Heart left ventricle (tissue), 16 donors: ENCODE measurements at regions not wholly inside any gene's neighbourhood (a gene's known extent, or its start where the extent isn't known, plus 50 kb on each side); places are given as distances from the start of the nearest gene placed in this dataset.

Experiments used
- ATAC-seq, 4 donors: fragments of 200-7000 bp; cut with Tn5 transposase; one replicate each; pipeline ENCODE4 v1.9.1; 2020 to 2022; ENCODE audit warnings: moderate library complexity in 4 of 4, mild to moderate bottlenecking in 3 of 4, moderate number of reproducible peaks in 1 of 4
- DNase-seq, 5 donors: peaks; one replicate each; pipeline ENCODE4 v3.0.0-alpha.2; 2020
- H3K27ac ChIP-seq, 12 donors: fragments of 200-600 bp; sonication (generic) in 4 of 12; one replicate each; pipeline versions ENCODE4 v1.5.0 to v1.8.0; 2016 to 2022; ENCODE audit warnings: mild to moderate bottlenecking in 2 of 12
- H3K27me3 ChIP-seq, 9 donors: fragments of 200-600 bp; sonication (generic) in 2 of 9; one replicate each; pipeline versions ENCODE4 v1.5.1 to v1.8.0; 2016 to 2022; ENCODE audit warnings: mild to moderate bottlenecking in 3 of 9
- H3K36me3 ChIP-seq, 9 donors: fragments of 200-600 bp; sonication (generic) in 2 of 9; one replicate each; pipeline versions ENCODE4 v1.5.0 to v1.8.0; 2018 to 2022; ENCODE audit warnings: mild to moderate bottlenecking in 2 of 9
- H3K4me1 ChIP-seq, 12 donors: fragments of 200-600 bp; sonication (generic) in 4 of 12; one replicate each; pipeline versions ENCODE4 v1.5.0 to v1.8.0; 2016 to 2022; ENCODE audit warnings: mild to moderate bottlenecking in 3 of 12
- H3K4me3 ChIP-seq, 12 donors: fragments of 200-600 bp; sonication (generic) in 4 of 12; one replicate each; pipeline versions ENCODE4 v1.5.0 to v1.8.0; 2017 to 2022; ENCODE audit warnings: mild to moderate bottlenecking in 9 of 12, moderate library complexity in 4 of 12
- H3K9me3 ChIP-seq, 12 donors: fragments of 200-600 bp; sonication (generic) in 4 of 12; one replicate each; pipeline versions ENCODE4 v1.5.0 to v1.8.0; 2016 to 2022; ENCODE audit warnings: mild to moderate bottlenecking in 1 of 12
- POLR2A ChIP-seq, 2 donors: fragments of 450-650 bp; IDR thresholded peaks; one replicate each; pipeline ENCODE4 v1.6.1; 2017; ENCODE audit warnings: antibody characterized with exemption in 2 of 2, mild to moderate bottlenecking in 2 of 2, moderate library complexity in 2 of 2
- WGBS, 4 donors: extraction: QIAGEN DNeasy Blood & Tissue Kit in 2 of 4; methylation state at CpG; one replicate each; pipeline versions ENCODE4 v1.1.5 to v1.1.7; 2013 to 2018; 5-methylcytosine and 5-hydroxymethylcytosine counted together
- intact Hi-C, 10 donors: fragments of 100-400 bp; cut with DNase I; formaldehyde crosslinking; loops; one replicate each; pipeline versions ENCODE4 v1.11.1 to v1.14.2; 2022
- TF ChIP-seq, protein P1 (sequence below), 12 donors: fragments of 200-600 bp; sonication (generic) in 4 of 12; IDR thresholded peaks; one replicate each; pipeline versions ENCODE4 v1.5.0 to v1.8.0; 2018 to 2022; ENCODE audit warnings: antibody characterized with exemption in 12 of 12, mild to moderate bottlenecking in 5 of 12
- donor health status: ischemic (EF 13 %, LVEDD 7.1; RV severe dilation, severe dysfunction).
- donor health status: healthy with polysubstance abuse.
- donor health status: DM: no; HTN: yes; CAD: no.
- donor health status: DM: no; HTN: no; CAD: no.
- donor health status: ischemic (EF 25% LVEDD 6.9; RV normal size, moderate dysfunction).
- donor health status: ischemic (EF 25% LVEDD 5.7; RV mildly dilated, moderate dysfunction).
- donor health status: healthy.
- donor health status: DM: yes; HTN: yes; CAD: no.
- donor health status: ischemic (EF 35%, LVEDD 5.7; RV mildly dilated, moderate dysfunction).
- donor health status: nonischemic (EF 11% LVEDD 7.7; RV severe dilation, severe dysfunction).
- donor health status: DM: yes; HTN: yes; CAD: no.
- donor health status: PGD.
- donor health status: ischemic (EF 29% LVEDD 5.4; RV normal size, mild dysfunction).
- donor health status: nonischemic (EF 23%, LVEDD 6.1; RV moderate dilation, normal function).

- DNase-seq: no peak
- H3K9me3 ChIP-seq: peaks cover 0 to 34% (median 5%) of the 10 kb centered on the region in 12 donors
- H3K27ac ChIP-seq: no peak overlapping the region
- intact Hi-C loops: no loop called here
- TF ChIP-seq POLR2A (IDR thresholded peaks at IDR 0.05): no peak
- TF ChIP-seq, protein P1, sequence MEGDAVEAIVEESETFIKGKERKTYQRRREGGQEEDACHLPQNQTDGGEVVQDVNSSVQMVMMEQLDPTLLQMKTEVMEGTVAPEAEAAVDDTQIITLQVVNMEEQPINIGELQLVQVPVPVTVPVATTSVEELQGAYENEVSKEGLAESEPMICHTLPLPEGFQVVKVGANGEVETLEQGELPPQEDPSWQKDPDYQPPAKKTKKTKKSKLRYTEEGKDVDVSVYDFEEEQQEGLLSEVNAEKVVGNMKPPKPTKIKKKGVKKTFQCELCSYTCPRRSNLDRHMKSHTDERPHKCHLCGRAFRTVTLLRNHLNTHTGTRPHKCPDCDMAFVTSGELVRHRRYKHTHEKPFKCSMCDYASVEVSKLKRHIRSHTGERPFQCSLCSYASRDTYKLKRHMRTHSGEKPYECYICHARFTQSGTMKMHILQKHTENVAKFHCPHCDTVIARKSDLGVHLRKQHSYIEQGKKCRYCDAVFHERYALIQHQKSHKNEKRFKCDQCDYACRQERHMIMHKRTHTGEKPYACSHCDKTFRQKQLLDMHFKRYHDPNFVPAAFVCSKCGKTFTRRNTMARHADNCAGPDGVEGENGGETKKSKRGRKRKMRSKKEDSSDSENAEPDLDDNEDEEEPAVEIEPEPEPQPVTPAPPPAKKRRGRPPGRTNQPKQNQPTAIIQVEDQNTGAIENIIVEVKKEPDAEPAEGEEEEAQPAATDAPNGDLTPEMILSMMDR (IDR thresholded peaks at IDR 0.05): no peak
- no peaks in the 10 kb centered on the region for H3K36me3 ChIP-seq
- WGBS, 4 donors: 0 to 67% (median 0%) methylated on average over 1 of the region's 1 CpG
- H3K27me3 ChIP-seq: no peaks in the 10 kb centered on the region
- H3K4me1 ChIP-seq: peaks cover 0 to 11% (median 2%) of the 10 kb centered on the region in 12 donors
- H3K4me3 ChIP-seq: no peak overlapping the region
- no peak for ATAC-seq
Observed at GRCh38 chr1:218938259-218938658, 235.4 kb upstream of the LYPLAL1 start.

- intact Hi-C loops: no loop called here
- WGBS, 4 donors: 73 to 88% (median 83%) methylated on average over 3 of the region's 3 CpGs
- H3K4me1 ChIP-seq: peaks cover 0 to 13% (median 2%) of the 10 kb centered on the region in 12 donors
- DNase-seq (no peak), ATAC-seq (no peak)
- no peaks in the 10 kb centered on the region for H3K27me3 ChIP-seq
- H3K4me3 ChIP-seq: no peak overlapping the region
- no peaks in the 10 kb centered on the region for H3K36me3 ChIP-seq
- peaks cover 0 to 34% (median 5%) of the 10 kb centered on the region in 12 donors for H3K9me3 ChIP-seq
- TF ChIP-seq, protein P1 (IDR thresholded peaks at IDR 0.05): no peak
- no peak for TF ChIP-seq POLR2A (IDR thresholded peaks at IDR 0.05)
- no peak overlapping the region for H3K27ac ChIP-seq
Observed at GRCh38 chr1:218939095-218939494, 234.6 kb upstream of the LYPLAL1 start.

DNA sequence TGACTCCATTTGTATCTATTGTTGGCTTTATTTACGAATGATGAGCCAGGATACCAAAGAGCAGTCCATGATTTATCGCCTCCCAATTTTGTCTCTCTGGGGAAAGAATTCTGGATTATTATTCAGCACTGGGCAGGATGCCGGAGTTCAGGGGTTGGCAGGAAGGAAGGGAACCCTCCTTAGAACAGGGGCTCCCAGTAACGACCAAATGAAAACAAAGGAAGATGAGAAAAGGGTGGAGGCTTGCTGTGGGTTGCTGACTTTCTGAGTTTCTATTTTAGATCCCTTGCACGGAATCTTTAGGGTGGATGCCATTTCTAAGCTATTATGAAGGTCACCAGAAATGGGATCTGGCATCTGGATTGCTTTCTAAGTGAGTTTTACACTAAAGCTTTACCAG, 231.2 kb upstream of the LYPLAL1 start:
- ATAC-seq (peak; percentile 59 to 83 (median 74)), DNase-seq (peak in 3 of 5 donors; percentile 28 to 41 (median 36))
- no peaks in the 10 kb centered on the region for H3K27me3 ChIP-seq
- TF ChIP-seq, protein P1 (IDR thresholded peaks at IDR 0.05): no peak
- no peak for TF ChIP-seq POLR2A (IDR thresholded peaks at IDR 0.05)
- H3K27ac ChIP-seq: peak overlapping the region in 6 of 12 donors; percentile 0 to 52 (median 13)
- intact Hi-C loops: no loop called here
- H3K4me1 ChIP-seq: peaks cover 0 to 13% (median 2%) of the 10 kb centered on the region in 12 donors
- H3K36me3 ChIP-seq: no peaks in the 10 kb centered on the region
- WGBS, 4 donors: 36 to 48% (median 39%) methylated on average over 5 of the region's 5 CpGs
- H3K9me3 ChIP-seq: peaks cover 0 to 17% (median 0%) of the 10 kb centered on the region in 12 donors
- no peak overlapping the region for H3K4me3 ChIP-seq

GRCh38 chr1:218943371-218943770, 230.3 kb upstream of the LYPLAL1 start:
- DNase-seq (no peak), ATAC-seq (no peak)
- 75 to 82% (median 79%) methylated on average over 2 of the region's 2 CpGs for WGBS, 4 donors
- Histone ChIP-seq H3K4me1 (peaks cover 0 to 13% (median 2%) of the 10 kb centered on the region in 12 donors), H3K27me3 (no peaks in the 10 kb centered on the region), H3K4me3 (no peak overlapping the region), H3K27ac (peak overlapping the region in 3 of 12 donors; percentile 0 to 52 (median 36)), H3K9me3 (peaks cover 0 to 17% (median 0%) of the 10 kb centered on the region in 12 donors), H3K36me3 (no peaks in the 10 kb centered on the region)
- intact Hi-C loops: no loop called here
- TF ChIP-seq POLR2A (IDR thresholded peaks at IDR 0.05): no peak
- TF ChIP-seq, protein P1 (IDR thresholded peaks at IDR 0.05): no peak
